ENCODE measurements at regions not wholly inside any gene's neighbourhood (a gene's known extent, or its start where the extent isn't known, plus 50 kb on each side); places are given as distances from the start of the nearest gene placed in this dataset.
A peak's percentile ranks its signal among the peaks of the same experiment; 100 is the strongest.

GRCh38 chr12:60138526-60138925, 542.7 kb downstream of the SLC16A7 start:
- DNase-seq (ENCODE audit: low spot score): no peak

- DNase-seq (ENCODE audit: low spot score): no peak
These were observed 548.6 kb downstream of the SLC16A7 start for GRCh38 chr12:60144395-60144794.

- peak; percentile 84 for DNase-seq (ENCODE audit: low spot score)
These were observed 552.3 kb downstream of the SLC16A7 start for GRCh38 chr12:60148109-60148508.

- DNase-seq (ENCODE audit: low spot score): peak; percentile 78
These were observed 553.0 kb downstream of the SLC16A7 start for GRCh38 chr12:60148831-60149230.

GRCh38 chr12:60152756-60153155, 556.9 kb downstream of the SLC16A7 start:
- DNase-seq (ENCODE audit: low spot score): no peak

GRCh38 chr12:60159761-60160160, 563.9 kb downstream of the SLC16A7 start:
- DNase-seq (ENCODE audit: low spot score): no peak

GRCh38 chr12:60162988-60163720, 567.3 kb downstream of the SLC16A7 start:
- DNase-seq (ENCODE audit: low spot score): no peak

GRCh38 chr12:60165781-60166180, 570.0 kb downstream of the SLC16A7 start:
- DNase-seq (ENCODE audit: low spot score): no peak

GRCh38 chr12:60168441-60168840, 572.6 kb downstream of the SLC16A7 start:
- DNase-seq (ENCODE audit: low spot score): no peak

- DNase-seq (ENCODE audit: low spot score): no peak
These were observed 574.1 kb downstream of the SLC16A7 start for GRCh38 chr12:60169904-60170303.

- no peak for DNase-seq (ENCODE audit: low spot score)
These were observed 576.7 kb downstream of the SLC16A7 start for GRCh38 chr12:60172266-60173211.

GRCh38 chr12:60173224-60174170, 577.7 kb downstream of the SLC16A7 start:
- DNase-seq (ENCODE audit: low spot score): no peak

GRCh38 chr12:60174476-60174875, 578.6 kb downstream of the SLC16A7 start:
- DNase-seq (ENCODE audit: low spot score): no peak

GRCh38 chr12:60174941-60175340, 579.1 kb downstream of the SLC16A7 start:
- DNase-seq (ENCODE audit: low spot score): no peak

GRCh38 chr12:60176891-60177290, 581.1 kb downstream of the SLC16A7 start:
- no peak for DNase-seq (ENCODE audit: low spot score)

- no peak for DNase-seq (ENCODE audit: low spot score)
These were observed 584.5 kb downstream of the SLC16A7 start for GRCh38 chr12:60180298-60180697.

GRCh38 chr12:60182354-60182753, 586.5 kb downstream of the SLC16A7 start:
- no peak for DNase-seq (ENCODE audit: low spot score)

- no peak for DNase-seq (ENCODE audit: low spot score)
These were observed 588.3 kb downstream of the SLC16A7 start for GRCh38 chr12:60184096-60184495.

GRCh38 chr12:60185060-60185459, 589.2 kb downstream of the SLC16A7 start:
- DNase-seq (ENCODE audit: low spot score): no peak

GRCh38 chr12:60191271-60191670, 595.4 kb downstream of the SLC16A7 start:
- DNase-seq (ENCODE audit: low spot score): no peak

GRCh38 chr12:60191676-60192359, 596.0 kb downstream of the SLC16A7 start:
- DNase-seq (ENCODE audit: low spot score): peak; percentile 25

Data from kidney tubule cell (primary cell).